ENCODE measurements at regions not wholly inside any gene's neighbourhood (a gene's known extent, or its start where the extent isn't known, plus 50 kb on each side); places are given as distances from the start of the nearest gene placed in this dataset.
"Not testable (repeated sequence)": the region's sequence is repeated elsewhere in the genome, so short reads cannot be mapped to it uniquely, and the experiment has no call there.

DNA sequence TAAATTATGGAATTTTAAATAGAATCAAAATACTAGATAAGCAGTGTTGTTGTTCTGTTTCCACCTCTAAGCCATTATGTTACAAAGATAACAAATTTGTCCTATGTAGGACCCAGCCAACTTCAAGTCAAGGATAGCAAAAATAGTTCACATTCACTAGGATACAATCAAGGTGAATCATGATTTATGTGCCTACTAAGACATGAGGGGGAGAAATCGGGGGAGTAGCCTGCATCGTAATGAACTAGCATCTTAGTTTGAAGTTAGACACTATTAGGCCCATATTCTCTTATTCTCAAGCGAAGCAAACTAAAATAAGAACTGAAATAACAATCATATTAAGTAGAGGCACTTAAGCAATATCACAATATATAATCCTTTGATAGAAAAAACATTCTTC, 779.4 kb upstream of the PCDH9 start:
- no peak for DNase-seq

DNA sequence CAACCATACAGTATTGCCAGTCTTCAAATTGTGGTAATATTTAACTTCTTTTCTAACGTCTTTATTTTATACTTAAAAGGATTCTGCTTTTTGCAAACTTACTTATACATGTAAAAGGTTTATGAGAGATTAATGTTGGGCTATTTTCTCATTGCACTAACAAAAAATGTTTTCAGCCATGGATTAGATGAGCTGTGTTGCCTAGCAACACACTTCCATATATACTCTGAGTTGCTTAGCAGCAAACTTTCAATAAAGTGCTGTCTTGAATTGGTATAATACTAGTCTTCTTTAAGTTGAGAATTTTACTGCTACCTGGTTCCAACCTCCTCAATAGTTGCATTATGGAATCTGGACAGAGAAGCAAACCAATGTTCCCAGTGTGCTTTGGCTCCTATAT, 777.4 kb upstream of the PCDH9 start:
- DNase-seq, result no peak

DNA sequence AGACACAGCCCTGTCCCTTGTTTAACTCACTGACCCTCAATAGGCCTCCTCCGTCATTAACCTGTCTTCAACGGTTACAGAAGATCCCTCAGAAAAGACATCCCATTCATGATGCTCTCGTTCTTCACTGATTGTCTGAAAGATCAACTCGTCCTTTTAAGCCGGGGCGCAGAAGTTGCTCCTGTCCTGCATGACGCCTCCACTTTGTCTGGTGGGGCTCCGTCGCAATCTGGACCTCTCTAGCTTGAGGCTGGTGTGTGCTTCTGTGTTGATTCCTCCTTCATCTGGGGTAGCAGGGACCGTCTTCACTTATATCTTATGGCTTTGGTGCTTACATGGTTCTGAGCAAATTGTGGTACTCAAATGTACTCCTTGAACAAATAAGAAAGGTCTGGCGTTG, 766.0 kb upstream of the PCDH9 start:
- no peak for DNase-seq

DNA sequence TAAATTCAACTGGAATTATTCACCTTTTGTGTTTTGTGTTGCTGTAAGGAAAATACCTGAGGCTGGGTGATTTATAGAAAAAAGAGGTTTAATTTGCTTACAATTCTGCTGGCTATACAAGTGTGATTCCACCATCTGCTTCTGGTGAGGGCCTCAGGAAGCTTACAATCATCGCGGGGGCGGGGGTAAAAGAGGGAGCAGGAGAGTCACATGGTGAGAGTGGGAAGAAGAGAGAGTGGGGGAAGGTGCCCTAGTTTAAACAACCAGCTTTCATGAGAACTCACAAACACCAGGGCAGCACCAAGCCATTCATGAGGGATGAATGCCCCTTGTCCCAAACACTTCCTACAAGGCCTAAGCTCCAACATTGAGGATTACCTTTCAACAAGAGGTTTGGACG, 760.7 kb upstream of the PCDH9 start:
- DNase-seq, result no peak

DNA sequence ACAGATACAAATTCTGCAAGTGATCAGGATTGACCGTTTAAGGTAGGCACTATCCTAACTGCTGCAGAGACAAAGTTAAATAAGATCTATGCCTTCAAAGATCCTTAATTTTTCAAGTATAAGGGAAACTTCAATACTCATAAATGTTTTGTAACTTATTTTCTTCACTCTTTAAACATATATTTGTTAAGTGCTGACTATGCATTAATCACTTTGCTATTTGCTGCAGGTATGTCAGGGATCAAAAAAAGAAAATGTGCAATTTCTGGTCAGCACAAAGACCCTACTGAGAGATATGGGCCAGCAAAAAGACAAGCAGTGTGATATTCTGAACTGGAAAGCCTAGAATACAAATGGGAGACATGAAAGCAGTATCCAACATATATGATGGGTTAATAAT, 756.1 kb upstream of the PCDH9 start:
- no peak for DNase-seq

DNA sequence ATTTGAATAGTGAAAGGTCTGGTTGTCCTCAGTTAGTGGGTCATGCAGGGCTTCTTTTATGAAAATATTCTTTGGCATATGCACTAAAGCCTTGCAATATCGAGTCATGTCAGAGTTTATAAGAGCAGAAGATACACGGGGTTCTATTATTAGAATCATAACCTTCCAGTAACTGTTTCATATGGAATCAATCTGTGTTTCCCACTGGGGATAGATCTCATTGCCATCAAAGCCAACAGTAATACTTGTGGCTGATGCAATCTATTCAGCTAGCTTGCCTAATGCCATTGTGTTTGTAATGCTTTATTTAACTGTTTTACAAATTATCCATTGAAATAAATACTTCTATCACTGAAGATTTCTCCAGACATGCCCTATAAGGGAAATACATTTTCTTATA, 746.9 kb upstream of the PCDH9 start:
- no peak for DNase-seq

DNA sequence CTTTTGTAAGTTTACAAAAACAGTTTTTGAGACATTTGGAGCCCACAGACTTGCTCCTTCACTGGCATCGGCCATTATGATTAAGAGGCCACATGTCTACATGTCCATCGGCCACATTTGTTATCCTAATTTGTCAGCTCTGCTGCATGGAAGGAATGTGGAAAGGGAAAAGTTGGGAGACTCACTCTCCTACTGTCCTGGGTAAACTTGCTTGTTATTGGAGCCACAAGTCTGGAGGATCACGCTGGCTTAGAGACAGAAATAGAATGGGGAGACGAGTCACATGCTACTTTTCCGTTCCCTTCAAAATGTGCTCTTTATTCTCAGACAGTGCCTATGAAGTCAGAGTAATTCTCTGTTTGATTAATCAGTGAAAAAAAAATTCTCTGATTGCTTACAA, 741.2 kb upstream of the PCDH9 start:
- DNase-seq, result no peak

DNA sequence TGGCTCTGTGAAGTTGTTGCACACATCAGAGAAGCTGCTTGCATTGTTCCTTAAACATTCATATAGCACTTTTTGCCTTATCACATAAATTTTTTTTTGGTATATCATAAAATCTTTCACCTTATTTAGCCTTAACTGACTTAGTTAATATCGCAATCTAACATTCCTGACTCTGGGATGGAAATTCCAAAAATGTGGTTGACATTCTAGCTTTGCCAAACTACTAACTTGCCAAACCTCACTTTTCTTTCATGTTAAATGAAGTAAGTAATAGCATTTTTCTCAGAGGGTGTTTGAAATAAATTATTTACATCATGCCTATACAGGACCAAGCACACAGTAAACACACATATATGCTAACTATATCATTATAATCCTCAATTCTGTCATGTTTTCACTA, 736.9 kb upstream of the PCDH9 start:
- no peak for DNase-seq

DNA sequence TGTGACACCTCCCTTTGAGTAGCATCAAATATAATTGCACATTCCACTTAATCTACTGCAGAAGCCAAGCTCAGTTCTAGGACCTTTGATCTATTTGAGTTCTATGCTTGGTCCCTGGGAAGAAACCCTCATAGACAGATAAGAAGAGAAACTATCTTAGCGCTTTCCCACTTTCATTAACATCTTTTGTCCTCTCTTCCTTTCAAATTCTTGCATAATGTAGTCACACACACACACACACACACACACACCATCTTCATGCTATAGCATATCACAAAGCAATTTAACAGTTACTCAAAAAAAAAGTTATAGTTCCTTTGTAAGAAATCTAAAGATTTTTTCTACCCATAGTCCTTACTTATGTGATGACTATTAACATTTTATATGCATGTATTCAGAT, 735.9 kb upstream of the PCDH9 start:
- no peak for DNase-seq

DNA sequence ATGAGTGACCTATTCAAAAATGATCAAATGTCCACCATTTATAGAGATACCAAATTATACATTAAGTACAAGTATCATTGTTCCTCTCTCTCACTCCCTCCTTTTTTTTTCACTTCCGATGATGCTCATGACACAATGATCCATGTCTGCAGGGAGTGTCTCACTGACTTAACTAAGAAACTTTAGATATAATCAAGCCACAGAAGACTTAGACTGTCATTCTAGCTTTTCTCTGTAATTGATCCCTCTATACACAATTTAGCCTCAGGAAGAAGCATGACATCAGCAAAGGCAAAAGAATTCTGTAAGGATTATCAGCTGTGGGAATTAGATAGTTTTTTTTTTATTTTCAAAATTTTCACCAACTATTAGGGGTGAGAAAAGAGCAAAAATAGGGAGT, 734.9 kb upstream of the PCDH9 start:
- no peak for DNase-seq

DNA sequence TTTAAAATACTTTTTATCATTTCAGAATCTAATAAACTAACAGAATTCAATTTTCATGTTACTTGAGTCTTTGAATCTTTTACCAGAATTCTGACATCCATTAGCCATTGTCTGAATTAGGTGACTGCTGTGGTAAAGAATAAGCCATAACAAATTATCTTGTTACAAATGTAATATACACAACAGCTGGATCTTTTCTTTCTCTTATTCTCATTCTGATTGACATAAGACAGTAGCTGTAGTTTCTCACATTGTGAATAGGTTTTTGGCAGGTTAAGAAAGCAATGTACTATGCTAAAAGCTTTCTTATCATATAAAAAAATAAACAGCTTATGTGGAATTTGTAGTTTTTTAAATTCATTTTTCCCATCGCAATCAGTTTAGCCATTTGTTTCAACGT, 734.0 kb upstream of the PCDH9 start:
- DNase-seq, result no peak

DNA sequence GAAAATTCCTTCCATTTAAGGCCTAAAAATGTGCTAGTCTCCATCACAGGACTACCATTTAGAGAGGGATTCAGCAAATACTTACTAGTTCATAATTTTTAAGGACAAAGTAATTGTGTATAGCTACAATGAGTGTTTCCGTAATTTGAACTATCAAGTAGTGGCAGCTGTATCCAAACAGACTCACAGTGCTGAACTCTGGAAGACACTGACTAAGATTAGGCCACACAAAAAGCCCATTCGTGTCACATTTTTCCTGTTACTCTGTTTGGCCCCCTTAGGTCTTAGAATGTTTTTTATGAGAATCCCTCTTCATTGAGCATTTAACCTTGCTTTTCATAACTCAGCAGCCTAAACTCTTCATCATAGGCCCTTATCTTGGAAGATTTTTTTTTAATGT, 731.2 kb upstream of the PCDH9 start:
- DNase-seq, result no peak

DNA sequence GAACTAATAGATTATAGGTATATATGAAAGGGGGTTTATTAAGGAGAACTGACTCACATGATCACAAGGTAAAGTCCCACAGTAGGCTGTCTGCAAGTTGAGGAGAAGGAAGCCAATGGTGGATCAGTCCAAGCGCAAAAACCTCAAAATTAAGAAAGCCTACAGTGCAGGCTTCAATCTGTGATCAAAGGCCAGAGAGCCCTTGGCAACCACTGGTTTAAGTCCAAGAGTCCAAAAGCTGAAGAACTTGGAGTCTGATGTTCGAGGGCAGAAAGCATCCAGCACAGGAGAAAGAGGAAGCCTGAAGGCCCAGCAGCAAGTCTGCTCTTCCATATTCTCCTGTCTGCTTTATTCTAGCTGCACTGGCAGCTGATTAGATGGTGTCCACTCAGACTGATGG, 721.3 kb upstream of the PCDH9 start:
- no peak for DNase-seq

DNA sequence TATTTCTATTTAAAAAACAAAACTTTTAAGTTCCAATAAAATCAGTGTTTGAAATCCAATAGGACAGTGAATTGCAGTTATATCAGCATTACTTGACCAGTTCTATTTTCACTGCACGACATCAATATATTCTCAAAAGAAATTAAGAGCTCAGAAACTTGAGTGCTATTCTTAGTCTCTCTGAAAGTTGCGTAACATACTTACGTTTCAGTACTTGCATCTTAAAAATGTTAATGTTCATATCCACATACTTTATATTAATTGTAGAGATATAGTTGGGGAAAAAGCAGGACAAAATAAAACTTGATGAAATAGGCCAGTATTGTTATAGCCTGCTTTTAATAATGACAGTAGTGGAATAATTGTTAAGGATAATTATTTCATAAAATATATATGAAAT, 720.5 kb upstream of the PCDH9 start:
- no peak for DNase-seq

DNA sequence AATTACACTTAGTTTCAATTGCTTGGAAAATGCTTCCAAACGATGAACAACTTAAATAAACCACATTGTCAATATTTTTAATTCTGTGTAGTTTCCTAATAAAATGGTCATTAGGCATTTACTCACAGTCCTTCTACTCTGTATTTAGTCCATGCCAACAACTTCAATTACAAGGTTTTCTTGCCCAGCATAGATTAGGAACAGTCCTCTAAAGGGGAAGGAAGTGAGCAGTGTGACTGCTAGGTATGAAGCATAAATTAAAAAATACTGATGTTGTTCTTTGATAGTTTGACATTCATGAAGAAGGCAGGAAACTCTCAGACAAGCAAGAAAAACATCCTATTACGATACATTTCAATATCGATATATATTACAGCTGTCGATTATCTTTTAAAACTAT, 716.0 kb upstream of the PCDH9 start:
- no peak for DNase-seq

DNA sequence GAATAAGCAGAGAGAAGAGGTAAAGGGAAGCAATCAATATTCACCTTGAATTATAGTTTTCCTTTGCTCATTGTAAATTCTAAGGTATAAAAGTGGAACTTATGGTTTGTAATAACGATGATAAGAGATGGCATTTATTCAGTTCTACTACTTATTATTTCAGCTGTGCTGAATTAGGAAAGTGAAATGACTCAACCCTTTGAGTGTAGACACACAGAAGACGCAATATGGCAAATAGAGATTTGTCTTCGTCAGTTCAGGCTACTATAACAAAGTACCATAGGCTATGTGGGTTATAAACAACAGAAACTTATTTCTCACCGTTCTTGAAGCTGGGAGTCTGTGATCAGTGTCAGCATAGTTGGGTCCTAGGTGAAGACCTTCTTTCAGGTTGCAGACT, 713.0 kb upstream of the PCDH9 start:
- DNase-seq, result no peak

DNA sequence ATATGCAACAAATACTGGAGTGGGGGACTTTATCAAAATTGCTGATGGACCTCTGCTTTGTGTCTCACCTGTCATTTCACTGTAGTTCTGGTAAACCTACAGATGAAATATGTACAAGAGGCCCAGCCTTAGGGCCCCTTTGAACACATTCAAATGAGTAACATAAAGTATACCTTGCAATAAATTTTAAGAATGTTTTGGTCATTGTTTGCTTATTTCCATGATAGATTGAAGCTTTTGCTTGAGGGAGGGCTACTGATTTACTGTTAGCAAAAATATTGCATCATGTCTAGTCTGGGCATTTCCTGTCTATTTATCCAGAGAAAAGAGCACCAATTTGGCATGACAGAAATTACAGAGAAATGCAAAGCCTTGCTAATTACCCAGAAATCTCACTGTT, 705.5 kb upstream of the PCDH9 start:
- no peak for DNase-seq

DNA sequence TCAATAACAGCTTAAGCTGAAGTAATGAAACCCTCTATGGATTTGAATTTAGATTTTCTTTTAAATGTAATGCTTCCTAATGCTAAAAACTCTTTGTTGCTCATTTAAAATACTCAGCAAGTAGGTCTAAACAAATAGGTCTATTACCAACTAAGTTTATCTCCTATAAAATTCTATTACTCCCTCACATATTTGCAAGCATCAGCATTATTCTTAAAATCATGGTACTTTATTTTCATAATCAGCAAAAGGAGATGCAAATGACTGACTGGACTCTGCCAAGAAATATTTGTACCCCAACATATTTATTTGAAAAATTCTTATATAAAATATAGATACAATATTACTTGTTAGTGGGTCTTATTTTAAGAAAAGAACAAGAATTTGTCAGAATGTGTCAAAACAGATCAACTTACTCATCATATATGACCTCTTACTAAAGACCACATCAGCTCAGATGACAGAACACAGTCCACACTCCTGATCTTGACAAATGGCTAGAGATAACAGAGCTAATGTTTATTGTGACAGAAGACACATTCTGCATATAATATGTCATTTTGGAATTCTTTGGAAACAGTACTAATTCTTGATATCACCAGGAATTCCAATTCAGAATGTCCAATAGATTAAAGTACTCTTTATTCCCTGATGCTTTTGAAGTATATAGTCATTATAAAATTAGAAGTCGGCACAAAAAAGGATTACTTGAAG, 704.6 kb upstream of the PCDH9 start:
- no peak for DNase-seq

DNA sequence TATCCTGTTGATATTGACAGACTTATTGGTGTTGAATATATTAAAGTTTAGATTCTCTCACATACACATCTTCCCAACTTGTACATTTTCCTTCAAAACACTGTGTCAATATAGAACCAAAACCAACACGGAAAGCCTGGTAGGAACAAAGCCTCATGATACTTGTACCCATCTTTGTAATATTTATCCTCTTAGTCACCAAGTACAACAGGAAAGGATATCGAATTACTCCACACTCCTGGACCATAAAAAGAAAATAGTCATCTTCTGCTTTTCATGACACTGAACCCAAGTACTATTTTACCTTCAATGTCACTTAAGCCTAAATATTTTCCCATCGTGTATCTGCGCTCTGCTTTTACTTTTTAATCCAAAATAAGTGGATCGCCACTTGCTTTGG, 702.9 kb upstream of the PCDH9 start:
- no peak for DNase-seq

DNA sequence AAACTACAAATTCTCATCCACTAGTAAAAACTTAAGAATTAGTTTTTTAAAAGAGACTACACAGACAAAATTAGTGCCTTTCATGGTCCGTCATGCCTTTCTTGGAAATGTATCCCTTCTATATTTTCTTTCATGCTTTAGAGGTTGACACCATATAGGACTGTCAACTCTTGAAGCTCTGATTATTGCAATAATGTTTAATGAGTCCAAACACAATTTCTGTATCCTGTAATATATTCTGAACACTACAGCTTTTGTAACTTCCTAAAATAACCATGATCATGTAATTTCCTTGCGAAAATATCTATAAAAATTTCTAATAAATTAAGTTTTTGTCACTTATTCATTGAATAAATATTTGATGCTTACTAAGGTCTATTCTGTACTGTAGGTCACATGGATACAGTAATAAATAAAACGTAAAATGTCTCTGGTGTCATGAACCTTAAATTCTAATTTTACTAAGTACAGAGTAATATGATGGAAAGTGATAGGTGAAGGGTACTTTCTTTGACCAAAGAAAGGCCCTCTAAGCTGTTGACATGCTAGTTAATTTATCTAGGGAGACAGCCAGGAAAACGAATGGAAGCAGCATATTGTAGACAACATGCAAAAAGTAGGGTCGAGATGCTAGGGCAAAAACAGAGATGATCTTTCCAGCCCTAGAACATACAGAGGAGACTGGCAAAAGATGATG, 687.3 kb upstream of the PCDH9 start:
- DNase-seq, result no peak

DNA sequence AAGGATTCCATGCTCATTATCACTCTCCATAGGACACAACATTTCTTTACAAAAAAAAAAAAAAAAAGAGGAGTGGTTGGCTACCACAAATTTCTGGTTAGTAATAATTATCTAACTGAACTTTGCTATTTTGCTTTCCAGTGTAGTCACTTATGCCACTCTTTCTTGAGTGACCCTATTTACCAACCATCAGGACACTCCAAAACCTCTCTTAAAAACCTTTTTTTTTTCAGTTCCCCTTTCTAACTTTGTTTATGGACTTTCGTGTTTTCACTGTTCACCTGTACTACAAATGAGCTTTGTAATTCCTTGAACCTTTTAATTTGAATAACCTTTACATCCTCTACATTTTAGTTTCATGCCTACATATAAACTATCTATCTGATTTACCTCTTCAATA, 686.5 kb upstream of the PCDH9 start:
- DNase-seq, result no peak

DNA sequence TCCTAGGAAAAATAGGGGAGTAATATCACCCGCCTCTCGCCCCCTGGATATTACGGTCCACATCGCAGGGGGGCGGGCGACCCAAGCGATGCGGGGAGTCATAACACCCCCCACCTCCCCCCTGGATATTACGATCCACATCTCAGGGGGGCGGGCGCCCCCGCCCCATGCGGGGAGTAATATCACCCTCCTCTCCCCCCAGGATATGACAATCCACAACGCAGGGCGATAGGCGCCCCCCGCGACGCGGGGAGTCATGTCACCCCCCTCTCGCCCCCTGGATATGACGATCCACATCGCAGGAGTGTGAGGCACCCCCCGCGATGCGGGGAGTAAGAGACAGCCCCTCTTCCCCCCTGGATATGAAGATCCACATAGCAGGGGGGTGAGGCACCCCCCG, 684.4 kb upstream of the PCDH9 start:
- DNase-seq, result no peak

DNA sequence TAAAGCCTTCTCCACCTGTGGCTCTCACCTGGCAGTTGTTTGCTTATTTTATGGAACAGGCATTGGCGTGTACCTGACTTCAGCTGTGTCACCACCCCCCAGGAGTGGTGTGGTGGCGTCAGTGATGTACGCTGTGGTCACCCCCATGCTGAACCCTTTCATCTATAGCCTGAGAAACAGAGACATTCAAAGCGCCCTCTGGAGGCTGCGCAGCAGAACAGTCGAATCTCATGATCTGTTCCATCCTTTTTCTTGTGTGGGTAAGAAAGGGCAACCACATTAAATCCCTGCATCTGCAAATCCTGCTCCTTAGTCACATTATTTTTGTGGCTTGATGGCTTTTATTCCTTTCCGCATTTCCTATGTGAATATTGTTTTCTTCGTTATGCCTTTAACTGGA, 672.8 kb upstream of the PCDH9 start:
- not testable (repeated sequence) for DNase-seq

DNA sequence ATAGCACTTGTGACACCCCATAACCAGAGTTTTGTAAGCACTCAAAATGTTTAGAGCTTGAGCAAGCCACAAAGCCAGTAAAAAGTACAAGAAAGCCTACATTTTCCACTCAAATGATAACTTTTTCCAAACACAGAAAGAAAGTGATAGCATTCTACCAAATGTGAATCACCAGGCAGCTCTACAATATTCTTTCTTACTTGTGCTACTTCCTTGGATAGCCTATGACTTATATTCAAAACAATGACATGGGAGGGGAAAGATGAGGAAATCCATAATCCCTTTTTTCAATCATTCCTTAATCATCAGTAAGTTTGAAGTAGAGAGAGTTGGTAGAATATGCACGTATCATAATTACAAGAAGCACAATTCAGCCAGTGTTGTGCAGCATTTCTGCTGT, 650.8 kb upstream of the PCDH9 start:
- no peak for DNase-seq

DNA sequence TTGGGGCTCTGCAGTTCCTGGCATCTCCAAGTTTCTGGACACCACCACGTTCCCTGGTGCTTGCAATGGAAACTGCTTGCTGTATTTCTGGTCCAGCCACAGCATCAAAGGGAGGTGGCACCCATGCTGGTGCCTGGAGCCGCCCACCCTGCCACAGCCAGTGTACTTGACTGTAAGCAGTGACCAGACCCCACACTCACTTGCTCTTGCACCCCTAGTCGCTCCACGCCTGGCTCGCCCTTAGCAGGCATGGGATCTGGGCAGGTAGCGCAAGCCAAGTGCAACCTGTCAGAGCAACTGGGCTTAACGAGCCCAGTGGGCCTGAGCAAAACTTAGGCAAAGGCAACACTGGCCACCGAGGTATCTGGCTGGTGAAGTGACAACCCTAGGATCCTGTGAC, 648.2 kb upstream of the PCDH9 start:
- no peak for DNase-seq
